ENCODE measurements at regions not wholly inside any gene's neighbourhood (a gene's known extent, or its start where the extent isn't known, plus 50 kb on each side); places are given as distances from the start of the nearest gene placed in this dataset.

DNA sequence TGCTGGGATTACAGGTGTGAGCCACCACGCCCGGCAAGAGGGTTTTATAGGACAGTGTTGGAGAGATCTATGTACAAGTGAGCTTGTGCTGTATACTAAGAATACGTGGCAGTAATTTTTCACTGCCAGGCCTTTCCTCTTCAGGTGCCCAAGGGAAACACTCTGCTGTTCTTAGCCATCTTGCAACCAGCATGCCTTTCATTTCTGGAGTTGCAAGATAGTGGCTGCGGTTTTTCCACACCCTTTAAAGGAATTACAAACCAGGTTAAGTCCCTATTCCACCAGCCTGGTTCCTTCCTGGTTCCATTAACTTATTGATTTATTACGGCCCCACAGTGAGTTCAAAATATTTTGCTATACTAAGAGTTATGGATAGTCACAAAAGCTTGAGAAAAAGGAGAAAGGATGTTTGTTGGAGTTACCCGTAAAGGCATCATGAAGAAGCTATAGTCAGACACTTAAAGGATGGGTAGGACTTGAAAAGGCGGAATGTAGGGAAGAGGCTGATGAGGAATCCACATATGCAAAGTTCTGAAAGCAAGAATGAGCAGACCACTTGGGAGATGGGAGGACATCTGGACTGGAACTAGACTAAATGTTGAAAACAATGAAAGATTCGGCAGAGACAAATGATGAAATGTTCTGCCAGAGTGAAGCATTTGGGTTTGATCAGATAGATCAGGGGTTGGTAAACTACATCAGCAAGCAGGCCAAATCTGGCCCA lies 61.4 kb upstream of the ASIP start:
- H3K4me3 Mint-ChIP-seq = no peak overlapping the region
- ATAC-seq (ENCODE audit: low read depth in 2 of 2) = no peak
- H3K27ac ChIP-seq (ENCODE audit: insufficient read depth, low read length, poor library complexity, severe bottlenecking) = no peak overlapping the region

GRCh38 chr20:34180460-34181120 lies 60.6 kb upstream of the ASIP start:
- H3K27ac ChIP-seq (ENCODE audit: insufficient read depth, low read length, poor library complexity, severe bottlenecking) = no peak overlapping the region
- DNase-seq (no peak), ATAC-seq (ENCODE audit: low read depth in 2 of 2) (no peak)
- Mint-ChIP-seq H3K4me3 (no peak overlapping the region), H3K36me3 (no peaks in the 10 kb centered on the region), H3K9me3 (no peaks in the 10 kb centered on the region), H3K27me3 (peaks cover 13% of the 10 kb centered on the region), H3K4me1 (no peaks in the 10 kb centered on the region), H3K27ac (no peak overlapping the region)
- no peaks in the 10 kb centered on the region for H3K36me3 ChIP-seq (ENCODE audit: control insufficient read depth, insufficient read depth, low read length)
- H3K4me1 ChIP-seq (ENCODE audit: control insufficient read depth, insufficient read depth, low read length, poor library complexity, severe bottlenecking) = no peaks in the 10 kb centered on the region
- H3K27me3 ChIP-seq (ENCODE audit: control insufficient read depth, insufficient read depth, low read length) = peaks cover 6% of the 10 kb centered on the region
- no peaks in the 10 kb centered on the region for H3K9me3 ChIP-seq (ENCODE audit: control insufficient read depth in 2 of 2, low read length in 2 of 2)
- no peak overlapping the region for H3K4me3 ChIP-seq (ENCODE audit: low read depth, low read length)

More for the DNA sequence above, 61.4 kb upstream of the ASIP start:
- no peak for DNase-seq
- H3K27me3 Mint-ChIP-seq = peaks cover 13% of the 10 kb centered on the region
- Histone ChIP-seq H3K4me1 (ENCODE audit: control insufficient read depth, insufficient read depth, low read length, poor library complexity, severe bottlenecking) (no peaks in the 10 kb centered on the region), H3K9me3 (ENCODE audit: control insufficient read depth in 2 of 2, low read length in 2 of 2) (no peaks in the 10 kb centered on the region), H3K36me3 (ENCODE audit: control insufficient read depth, insufficient read depth, low read length) (no peaks in the 10 kb centered on the region), H3K27me3 (ENCODE audit: control insufficient read depth, insufficient read depth, low read length) (peaks cover 4% of the 10 kb centered on the region), H3K4me3 (ENCODE audit: low read depth, low read length) (no peak overlapping the region)
- H3K27ac Mint-ChIP-seq = no peak overlapping the region
- H3K4me1 Mint-ChIP-seq = no peaks in the 10 kb centered on the region
- H3K9me3 Mint-ChIP-seq = no peaks in the 10 kb centered on the region
- no peaks in the 10 kb centered on the region for H3K36me3 Mint-ChIP-seq

DNA sequence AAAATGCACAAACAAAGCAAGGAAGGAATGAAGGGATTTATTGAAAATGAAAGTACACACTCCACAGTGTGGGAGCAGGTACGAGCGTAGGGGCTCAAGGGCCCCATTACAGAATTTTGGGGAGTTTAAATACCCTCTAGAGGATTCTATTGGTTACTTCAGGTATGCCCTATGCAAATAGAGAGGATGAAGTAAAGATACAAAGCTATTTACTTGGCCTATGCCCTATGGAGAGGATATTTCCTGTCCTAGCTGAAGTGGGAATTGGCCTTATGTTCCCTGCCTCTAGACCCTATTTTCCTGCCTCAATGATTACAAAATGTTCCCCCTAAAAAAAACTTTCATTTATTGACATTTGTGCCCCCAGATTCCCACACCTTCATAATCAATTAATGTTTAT lies 59.7 kb upstream of the ASIP start:
- H3K4me3 Mint-ChIP-seq = no peak overlapping the region
- Histone ChIP-seq H3K27ac (ENCODE audit: insufficient read depth, low read length, poor library complexity, severe bottlenecking) (no peak overlapping the region), H3K36me3 (ENCODE audit: control insufficient read depth, insufficient read depth, low read length) (no peaks in the 10 kb centered on the region), H3K4me1 (ENCODE audit: control insufficient read depth, insufficient read depth, low read length, poor library complexity, severe bottlenecking) (no peaks in the 10 kb centered on the region), H3K4me3 (ENCODE audit: low read depth, low read length) (no peak overlapping the region), H3K27me3 (ENCODE audit: control insufficient read depth, insufficient read depth, low read length) (peaks cover 6% of the 10 kb centered on the region), H3K9me3 (ENCODE audit: control insufficient read depth in 2 of 2, low read length in 2 of 2) (no peaks in the 10 kb centered on the region)
- ATAC-seq (ENCODE audit: low read depth in 2 of 2) = no peak
- H3K4me1 Mint-ChIP-seq = no peaks in the 10 kb centered on the region
- peaks cover 19% of the 10 kb centered on the region for H3K27me3 Mint-ChIP-seq
- no peak for DNase-seq
- H3K36me3 Mint-ChIP-seq = no peaks in the 10 kb centered on the region
- no peak overlapping the region for H3K27ac Mint-ChIP-seq
- no peaks in the 10 kb centered on the region for H3K9me3 Mint-ChIP-seq

- DNase-seq (no peak), ATAC-seq (ENCODE audit: low read depth in 2 of 2) (no peak)
- Histone ChIP-seq H3K9me3 (ENCODE audit: control insufficient read depth in 2 of 2, low read length in 2 of 2) (no peaks in the 10 kb centered on the region), H3K27ac (ENCODE audit: insufficient read depth, low read length, poor library complexity, severe bottlenecking) (no peak overlapping the region), H3K4me1 (ENCODE audit: control insufficient read depth, insufficient read depth, low read length, poor library complexity, severe bottlenecking) (no peaks in the 10 kb centered on the region), H3K4me3 (ENCODE audit: low read depth, low read length) (no peak overlapping the region), H3K27me3 (ENCODE audit: control insufficient read depth, insufficient read depth, low read length) (peaks cover 6% of the 10 kb centered on the region), H3K36me3 (ENCODE audit: control insufficient read depth, insufficient read depth, low read length) (no peaks in the 10 kb centered on the region)
- Mint-ChIP-seq H3K27ac (no peak overlapping the region), H3K36me3 (no peaks in the 10 kb centered on the region), H3K9me3 (no peaks in the 10 kb centered on the region), H3K27me3 (peaks cover 34% of the 10 kb centered on the region), H3K4me3 (no peak overlapping the region), H3K4me1 (no peaks in the 10 kb centered on the region)
Measured at GRCh38 chr20:34185766-34186620, 55.2 kb upstream of the ASIP start.

GRCh38 chr20:34189572-34190163 lies 51.6 kb upstream of the ASIP start:
- peaks cover 4% of the 10 kb centered on the region for H3K27me3 ChIP-seq (ENCODE audit: control insufficient read depth, insufficient read depth, low read length)
- Mint-ChIP-seq H3K4me1 (peaks cover 0 to 2% (median 0%) of the 10 kb centered on the region in 4 donors), H3K27me3 (peaks cover 51% of the 10 kb centered on the region), H3K9me3 (peaks cover 0 to 2% (median 0%) of the 10 kb centered on the region in 7 donors), H3K36me3 (no peaks in the 10 kb centered on the region), H3K27ac (no peak overlapping the region), H3K4me3 (no peak overlapping the region)
- H3K9me3 ChIP-seq (ENCODE audit: control insufficient read depth in 2 of 2, low read length in 2 of 2) = no peaks in the 10 kb centered on the region
- no peak for ATAC-seq (ENCODE audit: low read depth in 2 of 2)
- H3K4me1 ChIP-seq (ENCODE audit: control insufficient read depth, insufficient read depth, low read length, poor library complexity, severe bottlenecking) = no peaks in the 10 kb centered on the region
- H3K27ac ChIP-seq (ENCODE audit: insufficient read depth, low read length, poor library complexity, severe bottlenecking) = no peak overlapping the region
- DNase-seq = no peak
- no peaks in the 10 kb centered on the region for H3K36me3 ChIP-seq (ENCODE audit: control insufficient read depth, insufficient read depth, low read length)
- no peak overlapping the region for H3K4me3 ChIP-seq (ENCODE audit: low read depth, low read length)

- Mint-ChIP-seq H3K9me3 (peaks cover 0 to 2% (median 0%) of the 10 kb centered on the region in 7 donors), H3K27me3 (peaks cover 57% of the 10 kb centered on the region)
- H3K4me1 ChIP-seq (ENCODE audit: control insufficient read depth, insufficient read depth, low read length, poor library complexity, severe bottlenecking) = no peaks in the 10 kb centered on the region
Measured at GRCh38 chr20:34190262-34190661, 51.0 kb upstream of the ASIP start.

GRCh38 chr20:34190679-34191090 lies 50.5 kb upstream of the ASIP start:
- Histone ChIP-seq H3K4me3 (ENCODE audit: low read depth, low read length) (no peak overlapping the region), H3K27me3 (ENCODE audit: control insufficient read depth, insufficient read depth, low read length) (peaks cover 2% of the 10 kb centered on the region), H3K27ac (ENCODE audit: insufficient read depth, low read length, poor library complexity, severe bottlenecking) (no peak overlapping the region), H3K9me3 (ENCODE audit: control insufficient read depth in 2 of 2, low read length in 2 of 2) (no peaks in the 10 kb centered on the region), H3K4me1 (ENCODE audit: control insufficient read depth, insufficient read depth, low read length, poor library complexity, severe bottlenecking) (no peaks in the 10 kb centered on the region), H3K36me3 (ENCODE audit: control insufficient read depth, insufficient read depth, low read length) (no peaks in the 10 kb centered on the region)
- no peak for ATAC-seq (ENCODE audit: low read depth in 2 of 2)
- Mint-ChIP-seq H3K27me3 (peaks cover 60% of the 10 kb centered on the region), H3K4me1 (peaks cover 0 to 2% (median 0%) of the 10 kb centered on the region in 4 donors), H3K4me3 (no peak overlapping the region), H3K9me3 (peaks cover 0 to 2% (median 0%) of the 10 kb centered on the region in 7 donors), H3K36me3 (no peaks in the 10 kb centered on the region), H3K27ac (no peak overlapping the region)
- DNase-seq = peak in 2 of 3 donors; percentile 6 to 35

More at GRCh38 chr20:34190262-34190661, 51.0 kb upstream of the ASIP start:
- no peaks in the 10 kb centered on the region for H3K36me3 ChIP-seq (ENCODE audit: control insufficient read depth, insufficient read depth, low read length)
- no peak for ATAC-seq (ENCODE audit: low read depth in 2 of 2)
- Mint-ChIP-seq H3K36me3 (no peaks in the 10 kb centered on the region), H3K4me3 (no peak overlapping the region), H3K4me1 (peaks cover 0 to 2% (median 0%) of the 10 kb centered on the region in 4 donors), H3K27ac (no peak overlapping the region)
- no peak overlapping the region for H3K4me3 ChIP-seq (ENCODE audit: low read depth, low read length)
- H3K27me3 ChIP-seq (ENCODE audit: control insufficient read depth, insufficient read depth, low read length) = peaks cover 4% of the 10 kb centered on the region
- no peak overlapping the region for H3K27ac ChIP-seq (ENCODE audit: insufficient read depth, low read length, poor library complexity, severe bottlenecking)
- H3K9me3 ChIP-seq (ENCODE audit: control insufficient read depth in 2 of 2, low read length in 2 of 2) = no peaks in the 10 kb centered on the region
- DNase-seq = no peak

Measured in CD4-positive, CD25-positive, alpha-beta regulatory T cell (primary cell).